ENCODE measurements at regions not wholly inside any gene's neighbourhood (a gene's known extent, or its start where the extent isn't known, plus 50 kb on each side); places are given as distances from the start of the nearest gene placed in this dataset.

GRCh38 chr10:120015064-120015463, 122.5 kb downstream of the SEC23IP start:
- Histone ChIP-seq H3K4me1 (replicated peaks in 1 of 2; ENCODE audit: control insufficient read depth in 2 of 2, insufficient read depth in 2 of 2, low read length in 2 of 2) (peaks cover 0 to 6% of the 10 kb centered on the region in 2 experiments; a peak in 1 of 5 replicates), H3K27me3 (ENCODE audit: control insufficient read depth in 2 of 2, insufficient read depth in 2 of 2, low read length in 2 of 2) (peaks cover 0 to 14% of the 10 kb centered on the region in 2 experiments; a peak in 2 of 5 replicates), H3K9me3 (replicated peaks; ENCODE audit: control insufficient read depth, insufficient read depth, low read depth, low read length) (no peaks in the 10 kb centered on the region), H4K20me1 (replicated peaks; ENCODE audit: control insufficient read depth, insufficient read depth, low read length) (no peaks in the 10 kb centered on the region), H3K9ac (ENCODE audit: insufficient read depth in 1 of 2, low read depth in 2 of 2, low read length in 2 of 2) (no peak overlapping the region), H3K27ac (ENCODE audit: extremely low read depth, low read depth, low read length) (no peak overlapping the region), H3K79me2 (ENCODE audit: control insufficient read depth, insufficient read depth, low read length) (no peaks in the 10 kb centered on the region), H3K4me2 (ENCODE audit: insufficient read depth, low read length) (no peak overlapping the region), H3K4me3 (no peak overlapping the region), H3K36me3 (ENCODE audit: control insufficient read depth, insufficient read depth, low read length) (no peaks in the 10 kb centered on the region), H3K9me1 (ENCODE audit: control insufficient read depth, insufficient read depth, low read length) (no peaks in the 10 kb centered on the region), H2AFZ (ENCODE audit: low read depth, low read length) (no peak overlapping the region)
- no TSS peak for BruUV-seq (replicated peaks)
- no peak for DNase-seq (ENCODE audit: extremely low read depth in 1 of 4, low spot score in 3 of 4)
- WGBS (ENCODE audit: insufficient coverage, low coverage, missing lambda C conversion rate) = 2% methylated on average over 5 of the region's 5 CpGs
- no peak for ATAC-seq
- no peak for FAIRE-seq
- POLR2A ChIA-PET = no interaction called here
- no peak for TF ChIP-seq ZNF407 (IDR thresholded peaks at IDR 0.05; ENCODE audit: low read depth)
- no peak for TF ChIP-seq KLF10 (CRISPR knock-in tag; IDR thresholded peaks at IDR 0.05)
- no peak for TF ChIP-seq SIRT6 (IDR thresholded peaks at IDR 0.05; ENCODE audit: low read depth, low read length)
- TF ChIP-seq BACH1 (tag; IDR thresholded peaks at IDR 0.05) = no peak
- no peak for TF ChIP-seq CHCHD3 (CRISPR knock-in tag; IDR thresholded peaks at IDR 0.05)
- no peak for TF ChIP-seq MTA3 (IDR thresholded peaks at IDR 0.05; ENCODE audit: borderline replicate concordance)
- no peak for TF ChIP-seq NFXL1 (CRISPR knock-in tag; IDR thresholded peaks at IDR 0.05)
- in situ Hi-C loops (cut with MboI) (no loop called here), intact Hi-C loops (cut with micrococcal nuclease) (no loop called here)
- CTCF ChIA-PET (ENCODE audit: low intra/inter-chr PET ratio) = no interaction called here
